ENCODE measurements at regions not wholly inside any gene's neighbourhood (a gene's known extent, or its start where the extent isn't known, plus 50 kb on each side); places are given as distances from the start of the nearest gene placed in this dataset.
"Not testable (repeated sequence)": the region's sequence is repeated elsewhere in the genome, so short reads cannot be mapped to it uniquely, and the experiment has no call there.

DNA sequence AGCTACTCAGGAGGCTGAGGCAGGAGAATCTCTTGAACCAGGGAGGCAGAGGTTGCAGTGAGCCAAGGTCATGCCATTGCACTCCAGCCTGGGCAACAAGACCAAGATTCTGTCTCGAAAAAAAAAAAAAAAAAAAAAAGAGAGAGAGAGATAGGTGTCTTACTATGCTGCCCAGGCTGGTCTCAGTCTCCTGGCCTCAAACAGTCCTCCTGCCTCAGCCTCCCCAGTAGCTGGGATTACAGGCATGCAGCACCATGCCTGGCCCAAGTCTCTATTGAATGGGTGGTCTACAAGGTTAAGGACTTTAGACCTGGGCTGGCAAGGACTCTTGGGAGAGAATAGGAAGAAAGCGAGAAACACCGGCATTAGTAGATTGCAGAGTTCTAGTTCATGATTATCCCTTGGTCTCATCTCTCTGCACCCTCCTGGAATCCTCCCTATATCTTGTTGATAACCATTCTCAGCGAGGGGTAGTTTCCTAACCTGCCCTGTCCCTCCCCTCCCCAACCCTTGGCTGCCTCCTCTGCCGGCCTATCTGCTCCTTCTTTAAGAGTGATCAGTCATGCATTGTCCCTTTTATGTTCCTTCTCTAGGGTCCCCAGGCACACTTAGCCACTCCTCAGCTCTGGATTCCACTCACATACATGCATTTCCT lies 128.1 kb upstream of the MAP1LC3B2 start:
- DNase-seq (ENCODE audit: low read depth) = no peak

DNA sequence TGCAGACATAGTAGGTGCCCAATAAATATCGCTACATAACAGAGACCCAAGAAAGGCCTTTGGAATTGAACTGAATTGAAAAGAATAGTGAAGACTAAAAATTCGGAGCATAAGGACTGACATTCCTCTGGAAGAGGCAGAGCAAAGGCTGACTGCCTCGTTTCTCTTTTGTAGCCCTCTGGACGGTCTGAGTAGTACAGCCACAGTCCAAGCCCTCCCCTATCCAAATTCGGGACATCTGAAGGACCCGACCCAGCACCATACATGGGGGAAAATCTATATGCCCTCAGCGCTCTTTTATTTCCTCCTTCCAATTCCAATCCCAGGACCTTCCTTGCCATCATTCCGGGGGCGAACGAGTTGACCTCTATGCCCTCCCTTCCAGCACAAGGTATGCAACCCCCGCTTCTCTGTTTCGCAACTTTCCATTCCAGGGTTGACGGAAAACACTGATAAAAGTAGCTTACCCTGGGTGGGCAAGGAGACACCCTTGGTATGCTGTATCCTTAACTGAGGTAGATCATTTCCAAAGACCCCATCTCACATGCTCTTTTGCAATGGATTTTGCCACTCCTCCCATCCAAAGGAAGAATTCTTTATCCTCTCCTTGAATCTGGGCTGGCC lies 127.4 kb upstream of the MAP1LC3B2 start:
- no peak for DNase-seq (ENCODE audit: low read depth)

DNA sequence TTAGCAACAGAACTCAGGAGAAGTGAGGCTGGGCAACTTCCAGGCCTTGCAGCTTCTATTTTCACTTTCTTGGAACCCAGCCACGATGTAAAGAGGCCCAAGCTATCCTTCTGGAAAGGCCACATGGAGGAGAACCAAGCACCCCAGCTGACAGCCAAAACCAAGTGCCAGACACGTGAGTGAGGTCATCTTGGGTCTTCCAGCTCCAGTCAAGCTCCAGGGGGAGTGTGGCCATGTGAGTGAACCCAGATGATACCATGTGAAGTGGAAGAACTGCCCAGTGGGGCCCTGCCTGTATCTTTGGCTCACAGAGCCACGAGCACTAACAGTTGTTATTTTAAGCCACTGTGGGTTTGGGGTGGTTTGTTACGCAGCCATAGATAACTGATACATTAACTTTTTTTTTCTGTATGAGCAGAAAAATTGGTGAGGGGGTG lies 126.8 kb upstream of the MAP1LC3B2 start:
- no peak for DNase-seq (ENCODE audit: low read depth)

DNA sequence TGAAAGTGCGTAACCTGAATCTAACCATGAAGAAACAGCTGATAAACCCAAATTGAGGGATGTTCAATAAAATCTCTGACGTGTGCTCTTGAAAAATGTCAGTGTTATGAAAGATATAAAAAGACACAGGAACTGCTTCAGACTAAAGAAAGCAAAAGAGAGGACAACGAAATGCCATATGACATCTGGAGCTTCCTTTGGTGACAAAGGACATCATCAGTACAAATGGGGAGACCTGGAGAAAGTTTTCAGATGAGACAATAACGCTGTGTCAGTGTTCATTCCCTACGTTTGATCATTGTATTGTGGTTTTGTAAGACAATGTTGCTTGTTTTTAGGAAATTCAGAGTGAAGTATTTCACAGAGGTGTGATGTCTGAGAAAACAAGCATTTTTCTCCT lies 125.9 kb upstream of the MAP1LC3B2 start:
- no peak for DNase-seq (ENCODE audit: low read depth)

DNA sequence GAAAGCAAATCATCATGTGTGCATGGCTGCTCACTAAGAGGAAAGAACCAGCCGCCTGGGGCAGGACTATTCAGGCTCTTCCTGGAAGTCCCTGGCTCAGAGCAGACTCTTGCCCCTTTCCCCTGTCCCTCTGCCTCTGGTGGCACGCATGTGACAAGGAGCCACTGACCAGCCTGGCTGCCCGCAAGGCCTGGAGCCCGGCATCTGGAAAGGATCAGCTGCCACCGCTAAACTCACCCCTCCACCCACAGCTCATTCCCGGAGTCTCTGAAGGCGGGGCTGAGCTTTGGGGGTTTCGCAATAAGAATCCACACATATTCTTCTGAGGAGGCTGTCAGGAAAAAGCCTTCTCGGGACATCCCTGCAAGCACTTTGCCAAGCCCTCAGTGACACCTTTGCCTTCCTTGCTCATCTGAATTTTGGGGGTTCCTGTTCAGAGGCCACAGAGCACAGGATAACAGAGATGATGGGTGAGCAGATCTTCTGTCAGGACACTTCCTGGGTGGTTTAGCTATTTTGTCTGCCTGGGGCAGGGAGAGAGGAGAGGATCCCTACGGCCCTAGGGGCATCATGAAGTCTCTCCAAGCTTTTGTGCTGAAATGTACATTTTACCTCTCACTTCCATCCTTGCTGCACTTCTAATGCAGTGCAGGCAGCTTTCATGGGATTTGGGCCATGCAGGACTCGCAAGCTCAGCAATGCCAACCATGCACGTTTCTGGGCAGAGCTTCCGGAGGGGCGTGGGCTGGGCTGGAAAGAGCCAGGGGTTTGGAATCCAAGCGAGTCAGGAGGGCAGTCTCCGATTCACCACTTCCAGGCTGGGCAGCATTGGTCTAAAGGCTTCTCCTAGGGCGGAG lies 124.8 kb upstream of the MAP1LC3B2 start:
- peak; percentile 91 for DNase-seq (ENCODE audit: low read depth)

DNA sequence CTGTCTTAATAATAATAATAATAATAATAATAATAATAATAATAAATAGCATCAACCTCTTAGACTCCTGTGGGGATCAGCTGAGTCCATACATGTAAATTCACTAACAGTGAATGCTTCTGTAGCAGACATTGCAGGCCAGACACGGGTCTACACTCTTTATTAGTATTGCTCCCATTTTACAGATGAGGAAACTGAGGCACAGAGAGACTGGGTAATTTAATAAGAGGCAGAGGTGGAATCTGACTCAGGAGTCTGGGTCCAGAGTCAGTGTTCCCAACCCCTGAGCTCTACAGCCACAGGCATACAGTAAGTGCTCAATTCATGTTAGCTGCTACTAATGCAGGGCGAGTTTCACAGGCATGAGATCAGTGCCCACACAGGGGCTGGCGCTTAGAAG lies 123.2 kb upstream of the MAP1LC3B2 start:
- no peak for DNase-seq (ENCODE audit: low read depth)

DNA sequence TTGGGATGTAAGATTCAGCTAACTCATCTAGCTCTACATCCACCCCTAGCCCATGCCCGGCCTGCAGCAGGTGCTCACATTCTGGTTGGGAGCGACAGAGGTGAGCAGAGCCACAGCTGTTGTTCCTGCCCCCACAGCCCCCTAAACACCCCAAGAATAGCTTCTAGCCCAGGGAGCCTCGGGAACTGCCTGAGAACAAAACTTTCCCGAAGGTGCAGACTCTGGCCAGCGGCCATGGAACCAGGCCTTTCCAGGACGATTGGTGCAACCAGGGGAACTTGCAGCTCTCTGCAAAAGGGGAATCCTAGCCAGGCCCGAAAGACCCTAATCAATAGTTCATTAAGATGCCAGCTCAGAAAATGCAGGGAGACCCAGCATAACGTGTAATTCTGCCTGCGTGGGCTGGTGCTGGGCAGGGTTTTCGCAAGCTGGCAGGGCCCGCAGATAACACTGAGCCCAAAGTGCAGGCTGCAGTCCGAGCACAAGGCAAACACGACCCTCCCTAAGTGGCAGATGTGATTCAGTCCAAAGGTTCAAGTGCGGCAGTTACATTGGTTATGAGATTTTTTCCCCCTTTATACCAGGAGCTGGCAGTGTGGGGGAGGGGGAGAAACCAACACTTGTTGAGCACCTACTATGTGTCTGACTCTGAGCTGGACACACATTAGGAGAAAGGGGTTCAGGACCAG lies 122.5 kb upstream of the MAP1LC3B2 start:
- DNase-seq (ENCODE audit: low read depth) = no peak

DNA sequence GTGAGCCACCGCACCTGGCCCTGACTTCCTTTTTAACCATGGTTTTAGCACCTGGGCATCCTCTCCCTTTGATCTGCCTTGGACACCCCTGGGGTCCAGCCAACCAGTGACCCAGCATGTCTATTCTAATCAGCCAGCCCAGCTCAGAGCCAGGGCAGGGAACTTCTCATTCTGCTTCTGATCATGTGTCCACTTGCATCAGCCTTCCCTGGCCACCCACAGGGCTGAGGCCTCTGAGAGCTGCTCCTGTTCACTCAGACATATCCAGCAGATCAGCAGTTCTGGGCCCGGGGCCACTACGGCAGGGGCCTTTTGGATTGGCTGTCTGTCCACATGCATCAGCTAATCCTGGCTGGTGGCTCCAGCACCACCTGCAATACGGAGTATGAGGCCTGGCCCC lies 117.9 kb upstream of the MAP1LC3B2 start:
- DNase-seq (ENCODE audit: low read depth) = no peak

DNA sequence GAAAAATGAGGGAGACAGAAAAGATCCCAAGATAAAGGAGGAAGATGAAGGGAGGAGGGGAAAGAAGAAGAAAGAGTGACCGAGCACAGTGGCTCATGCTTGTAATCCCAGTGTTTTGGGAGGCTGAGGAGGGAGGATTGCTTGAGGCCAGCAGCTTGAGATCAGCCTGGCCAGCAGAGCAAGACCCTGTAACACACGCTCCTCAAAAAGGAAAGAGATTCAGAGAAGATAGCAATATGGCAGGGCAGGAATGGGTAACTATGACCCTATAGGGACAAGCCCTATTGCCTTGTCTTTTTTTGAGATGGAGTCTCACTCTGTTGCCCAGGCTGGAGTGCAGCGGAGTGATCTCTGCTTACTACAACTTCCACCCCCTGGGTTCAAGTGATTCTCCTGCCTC lies 116.9 kb upstream of the MAP1LC3B2 start:
- DNase-seq (ENCODE audit: low read depth) = no peak

DNA sequence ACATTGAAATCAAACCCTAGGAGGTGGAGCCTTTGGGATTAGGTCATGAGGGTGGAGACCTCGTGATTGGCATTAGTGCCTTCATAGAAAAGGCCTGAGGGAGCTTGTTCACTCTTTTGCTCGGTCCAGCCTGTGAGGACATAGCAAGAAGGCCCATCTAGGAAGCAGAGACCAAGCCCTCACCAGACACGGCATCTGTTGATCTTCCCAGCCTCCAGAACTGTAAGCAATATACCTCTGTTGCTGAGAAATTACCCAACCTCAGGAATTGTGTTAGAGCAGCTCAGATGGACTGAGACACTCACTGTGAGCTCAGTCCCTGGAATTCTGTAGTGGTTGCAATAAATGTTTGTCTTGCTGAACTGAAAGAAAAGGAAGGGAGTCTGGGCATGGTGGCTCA lies 116.2 kb upstream of the MAP1LC3B2 start:
- DNase-seq (ENCODE audit: low read depth) = no peak

DNA sequence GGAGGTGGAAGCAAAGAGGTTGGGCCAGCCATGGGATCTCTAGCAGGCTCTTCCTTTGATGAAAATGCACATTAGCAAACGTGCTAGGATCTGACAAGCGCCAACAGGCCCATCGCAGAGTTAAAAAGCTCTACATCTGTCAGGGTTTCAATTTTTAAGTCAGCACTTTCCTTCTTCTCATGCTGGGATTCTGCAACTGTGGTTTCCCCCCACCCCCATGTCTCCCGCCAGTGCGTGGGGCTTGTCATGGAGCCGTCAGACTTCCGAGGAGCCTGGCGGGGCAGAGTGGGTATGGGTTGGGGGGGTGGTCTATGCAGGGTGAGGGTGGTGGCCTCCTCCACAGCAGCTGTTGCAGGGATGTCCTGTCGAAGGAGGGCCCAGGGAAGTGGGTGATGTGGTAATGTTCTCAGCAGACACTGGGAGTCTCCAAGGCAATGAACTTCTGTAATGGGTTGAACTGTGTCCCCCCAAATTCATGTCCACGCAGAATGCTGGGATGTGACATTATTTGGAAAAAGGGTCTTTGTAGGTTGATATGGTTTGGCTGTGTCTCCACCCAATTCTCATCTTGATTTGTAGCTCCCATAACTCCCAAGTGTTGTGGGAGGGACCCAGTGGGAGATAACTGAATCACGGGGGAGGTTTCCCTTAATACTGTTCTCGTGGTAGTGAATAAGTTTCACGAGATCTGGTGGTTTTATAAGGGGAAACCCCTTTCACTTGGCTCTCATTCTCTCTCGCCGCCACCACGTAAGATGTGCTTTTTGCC lies 115.2 kb upstream of the MAP1LC3B2 start:
- no peak for DNase-seq (ENCODE audit: low read depth)

DNA sequence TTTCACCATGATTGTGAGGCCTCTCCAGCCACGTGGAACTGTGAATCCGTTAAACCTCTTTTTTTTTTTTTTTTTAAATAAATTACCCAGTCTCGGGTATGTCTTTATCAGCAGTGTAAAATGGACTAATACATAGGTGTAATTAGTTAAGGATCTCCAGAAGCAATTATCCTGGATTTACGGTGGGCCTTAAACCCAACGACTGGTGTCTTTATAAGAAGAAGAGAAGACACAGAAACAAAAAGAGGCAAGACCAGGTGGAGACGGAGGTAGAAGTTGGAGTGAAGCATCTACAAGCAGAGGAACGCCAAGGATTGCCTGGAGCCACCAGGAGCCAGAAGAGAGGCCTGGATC lies 114.6 kb upstream of the MAP1LC3B2 start:
- DNase-seq (ENCODE audit: low read depth) = no peak

DNA sequence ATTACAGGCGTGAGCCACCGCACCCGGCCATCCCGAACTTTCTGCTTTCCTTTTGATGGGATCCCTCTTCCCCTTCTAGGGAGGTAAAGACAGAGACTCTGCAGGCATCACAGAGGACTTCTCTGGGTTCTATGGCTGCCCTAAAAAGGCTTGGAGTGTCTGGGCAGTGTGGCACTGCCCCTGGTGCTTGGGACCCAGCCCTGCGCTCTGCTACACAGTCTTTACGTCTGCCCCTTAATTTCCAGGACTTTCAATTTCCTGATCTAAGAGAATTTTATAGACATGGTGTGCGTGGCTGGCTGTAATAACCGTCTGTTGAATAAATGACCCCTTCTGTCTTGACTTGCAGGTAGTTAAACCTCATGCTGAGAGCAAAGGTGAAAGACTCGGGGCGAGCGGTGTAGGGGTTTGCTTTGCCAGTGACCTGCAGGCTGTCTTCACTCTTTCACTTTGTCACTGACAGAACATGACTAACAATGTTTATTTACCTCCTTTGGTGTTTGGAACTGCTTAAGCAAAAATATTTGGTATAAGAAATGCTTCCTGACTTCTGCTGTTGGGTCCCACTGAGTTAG lies 110.9 kb upstream of the MAP1LC3B2 start:
- DNase-seq (ENCODE audit: low read depth) = no peak

DNA sequence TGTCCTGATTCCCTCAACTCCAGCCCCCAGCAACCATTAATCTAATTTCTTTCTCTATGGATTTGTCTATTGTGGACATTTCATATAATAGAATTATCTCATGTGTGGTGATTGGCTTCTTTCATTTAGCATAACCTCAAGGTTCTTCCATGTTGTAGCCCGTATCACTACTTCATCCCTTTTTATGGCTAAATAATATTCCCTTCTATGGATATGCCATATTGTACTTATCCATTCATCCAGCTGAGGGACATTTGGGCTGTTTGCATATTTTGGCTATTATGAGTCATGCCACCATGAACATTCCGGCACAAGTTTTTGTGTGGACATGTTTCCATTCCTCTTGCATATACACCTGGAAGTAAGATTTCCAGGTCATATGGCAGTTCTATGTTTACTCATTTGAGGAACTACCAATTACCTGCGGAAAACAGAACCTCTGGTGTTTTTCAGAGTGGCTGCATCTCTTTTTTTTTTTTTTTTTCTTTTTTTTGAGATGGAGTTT lies 108.7 kb upstream of the MAP1LC3B2 start:
- no peak for DNase-seq (ENCODE audit: low read depth)

DNA sequence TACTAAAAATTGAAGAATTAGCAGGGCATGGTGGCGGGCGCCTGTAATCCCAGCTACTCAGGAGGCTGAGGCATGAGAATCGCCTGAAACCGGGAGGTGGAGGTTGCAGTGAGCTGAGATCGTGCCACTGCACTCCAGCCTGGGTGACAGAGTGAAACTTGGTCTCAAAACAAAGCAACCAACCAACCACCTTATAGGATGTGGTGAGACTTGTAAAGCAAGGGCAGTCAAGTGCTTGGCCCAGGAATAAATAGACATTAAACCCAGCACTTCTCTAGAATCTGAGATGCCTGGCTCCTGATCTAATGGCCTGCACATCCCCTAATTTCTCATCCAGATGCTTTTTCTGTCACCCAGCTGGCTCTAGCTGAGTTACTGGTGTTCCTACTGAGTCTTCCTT lies 106.2 kb upstream of the MAP1LC3B2 start:
- DNase-seq (ENCODE audit: low read depth) = not testable (repeated sequence)

DNA sequence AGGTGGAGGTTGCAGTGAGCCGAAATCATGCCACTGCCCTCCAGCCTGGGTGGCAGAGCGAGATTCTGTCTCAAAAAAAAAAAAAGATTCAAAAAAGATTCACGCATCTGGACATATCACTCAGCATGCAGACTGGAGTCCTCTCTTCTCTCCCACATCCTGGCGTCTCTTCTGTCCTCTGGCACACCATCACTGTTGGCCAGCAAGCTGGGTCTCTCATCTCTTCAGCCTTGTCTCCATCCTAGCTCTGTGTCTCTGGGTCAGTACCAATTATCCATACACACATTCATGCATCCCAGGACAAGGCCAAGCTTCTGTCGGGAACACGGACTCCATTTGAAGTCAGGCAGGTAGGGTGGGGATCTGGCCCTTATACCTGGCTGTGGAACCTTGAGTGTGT lies 105.5 kb upstream of the MAP1LC3B2 start:
- no peak for DNase-seq (ENCODE audit: low read depth)

DNA sequence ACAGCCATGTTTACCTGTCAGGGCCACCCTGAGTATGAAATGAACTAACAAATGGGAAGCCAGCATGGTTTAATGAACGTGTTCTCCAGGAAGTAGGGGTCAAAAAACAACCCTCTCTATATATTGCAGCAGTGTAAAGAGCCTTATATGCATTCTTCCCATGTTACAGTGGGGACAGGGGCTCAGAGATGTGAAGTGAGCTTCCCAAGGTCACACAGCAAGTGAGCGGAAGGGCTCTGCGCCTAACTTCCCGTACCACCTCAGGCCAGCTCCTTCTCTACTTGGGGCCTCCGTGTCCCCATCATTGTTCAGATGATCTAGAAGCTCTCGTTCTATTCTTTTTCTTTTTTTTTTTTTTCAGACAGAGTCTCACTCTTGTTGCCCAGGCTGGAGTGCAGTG lies 105.1 kb upstream of the MAP1LC3B2 start:
- no peak for DNase-seq (ENCODE audit: low read depth)

DNA sequence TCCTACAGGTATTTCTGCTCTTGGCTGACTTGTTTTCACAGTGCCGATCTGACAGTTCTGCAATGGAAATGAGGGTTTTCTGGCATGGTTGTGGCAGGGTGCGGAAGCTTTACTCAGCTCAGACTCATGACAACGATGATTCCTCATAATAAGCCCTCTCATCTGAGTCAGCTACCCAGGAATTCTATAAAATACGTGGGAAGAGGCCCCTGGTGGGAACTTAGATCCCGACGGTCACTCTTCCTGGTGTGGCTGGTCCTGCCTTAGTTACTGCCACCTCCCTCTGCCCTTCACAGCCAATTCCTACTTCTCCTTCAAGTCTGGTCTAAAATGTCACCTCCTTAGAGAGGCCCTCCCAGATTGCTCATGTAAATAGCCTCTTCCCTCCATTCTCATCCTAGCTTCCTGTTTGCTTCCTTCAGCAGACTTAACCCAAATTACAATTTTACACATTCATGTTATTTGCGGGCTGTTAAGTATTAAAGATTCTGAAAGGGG lies 104.2 kb upstream of the MAP1LC3B2 start:
- DNase-seq (ENCODE audit: low read depth) = peak; percentile 94

DNA sequence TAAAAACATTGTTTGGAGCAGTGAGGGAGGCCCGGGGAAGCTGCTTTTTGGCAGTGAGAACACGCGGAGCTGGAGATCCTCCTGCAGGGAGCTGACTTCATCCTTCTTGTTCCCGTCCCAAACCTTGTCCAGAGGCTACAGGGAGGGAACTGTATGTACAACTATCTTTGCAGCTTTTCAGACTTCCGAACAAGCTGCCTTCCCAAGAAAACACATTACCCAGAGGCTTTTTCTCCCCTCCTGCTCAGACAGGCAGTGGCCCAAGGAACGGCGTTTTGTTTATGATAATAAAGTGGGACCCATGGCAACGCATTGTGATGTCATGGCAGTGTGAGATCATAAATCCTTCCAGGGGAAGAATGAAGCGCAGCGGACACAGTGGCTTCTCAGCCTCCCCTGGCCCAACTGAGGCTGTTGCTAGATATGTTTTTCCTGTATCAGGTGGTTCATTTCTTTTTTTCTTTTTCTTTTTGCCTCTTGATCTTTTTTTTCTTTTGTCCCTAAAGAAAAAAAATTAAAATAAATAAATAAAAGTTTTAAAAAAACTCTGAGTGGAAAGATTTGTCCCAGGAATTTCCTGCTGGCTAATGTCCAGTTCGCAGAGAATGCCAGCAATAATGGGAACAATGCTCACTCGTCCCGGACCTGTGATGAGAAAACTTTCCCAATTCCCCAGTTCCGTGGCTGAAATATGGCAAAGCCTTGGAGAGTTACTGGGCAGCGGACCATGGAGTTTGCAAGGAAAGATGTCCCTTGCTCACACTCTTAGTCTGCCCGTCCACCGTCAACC lies 103.4 kb upstream of the MAP1LC3B2 start:
- DNase-seq (ENCODE audit: low read depth) = peak; percentile 90

Data from Daoy (cell line).